Activated T-helper 1 cell treated with anti-CD3 and anti-CD28 coated beads, Interleukin-12 subunit alpha, Interleukin-12 subunit beta, Interleukin-2, Interleukin-4 antibody, amounts not matched to agents 30 ng/mL and 10 ng/mL and 1 ng/mL, durations not matched to agents 14 hours and 24 hours and 36 hours (primary cell): ENCODE measurements at regions not wholly inside any gene's neighbourhood (a gene's known extent, or its start where the extent isn't known, plus 50 kb on each side); places are given as distances from the start of the nearest gene placed in this dataset.

ENCODE experiments used
- DNase-seq: peaks from one replicate; pipeline ENCODE4 v3.0.0; 2021; ENCODE audit warnings: low spot score
- H3K27ac Mint-ChIP-seq: one replicate; pipeline ENCODE4 v1.8.0; 2021; ENCODE audit warnings: mild to moderate bottlenecking, mixed read lengths
- H3K27me3 Mint-ChIP-seq: one replicate; pipeline ENCODE4 v1.8.0; 2022; ENCODE audit warnings: mild to moderate bottlenecking, moderate library complexity, mixed read lengths; ENCODE audit not compliant: insufficient read depth
- H3K36me3 Mint-ChIP-seq: one replicate; pipeline ENCODE4 v1.8.0; 2021; ENCODE audit warnings: low read depth, mixed read lengths
- H3K4me1 Mint-ChIP-seq: one replicate; pipeline ENCODE4 v1.8.0; 2021; ENCODE audit warnings: low read depth, mixed read lengths
- H3K4me3 Mint-ChIP-seq: one replicate; pipeline ENCODE4 v1.8.0; 2021; ENCODE audit warnings: mild to moderate bottlenecking, moderate library complexity, mixed read lengths
- H3K9me3 Mint-ChIP-seq: one replicate; pipeline ENCODE4 v1.8.0; 2021; ENCODE audit warnings: mixed read lengths
- intact Hi-C: fragments of 100-400 bp; cut with micrococcal nuclease; formaldehyde crosslinking; loops from one replicate; pipeline ENCODE4 v1.15.1; 2024

DNA sequence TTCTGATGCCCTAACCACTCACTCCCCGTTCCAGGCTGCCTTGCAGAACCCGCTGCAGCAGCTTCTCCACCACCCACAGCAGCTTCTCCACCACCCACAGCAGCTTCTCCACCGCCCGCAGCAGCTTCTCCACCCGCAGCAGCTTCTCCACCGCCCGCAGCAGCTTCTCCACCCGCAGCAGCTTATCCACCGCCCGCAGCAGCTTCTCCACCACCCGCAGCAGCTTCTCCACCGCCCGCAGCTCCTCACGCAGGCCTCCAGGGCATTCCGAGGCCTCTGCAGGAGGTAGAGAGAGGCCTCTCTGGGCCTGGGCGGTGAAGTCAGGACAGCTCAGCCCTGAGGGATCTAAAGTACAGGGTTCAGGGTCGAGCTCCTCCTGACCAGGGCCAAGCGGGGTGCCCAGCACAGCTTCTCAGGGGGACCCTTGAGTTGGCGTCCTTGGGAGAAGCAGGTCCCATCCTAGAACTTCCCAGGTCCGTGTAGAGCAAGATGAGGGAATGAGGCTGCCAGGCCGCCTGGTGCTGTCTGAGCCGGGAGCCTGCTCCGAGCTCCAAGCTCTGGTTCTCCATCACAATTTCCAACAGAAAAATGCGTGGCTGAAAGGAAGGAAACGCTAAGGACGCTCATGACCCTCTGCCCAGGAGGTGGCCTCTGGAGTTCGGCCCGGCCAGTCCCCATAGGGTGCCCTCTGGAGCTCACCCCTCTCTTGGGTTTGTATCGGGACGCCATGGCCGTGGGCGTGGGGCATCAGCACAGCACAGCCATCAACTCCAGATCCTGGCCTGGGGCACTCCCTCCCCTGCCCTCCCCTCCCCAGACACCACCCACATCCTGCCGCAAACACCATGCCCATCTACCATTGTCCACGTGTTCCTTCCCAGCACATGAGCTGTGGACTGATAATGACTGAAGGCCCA is 528.6 kb downstream of the BRD1 start:
- intact Hi-C loops: no loop called here
- no peaks in the 10 kb centered on the region for H3K9me3 Mint-ChIP-seq
- no peak for DNase-seq
- H3K27ac Mint-ChIP-seq: no peak overlapping the region
- H3K36me3 Mint-ChIP-seq: no peaks in the 10 kb centered on the region
- H3K4me3 Mint-ChIP-seq: no peak overlapping the region
- H3K27me3 Mint-ChIP-seq: no peaks in the 10 kb centered on the region
- H3K4me1 Mint-ChIP-seq: no peaks in the 10 kb centered on the region

DNA sequence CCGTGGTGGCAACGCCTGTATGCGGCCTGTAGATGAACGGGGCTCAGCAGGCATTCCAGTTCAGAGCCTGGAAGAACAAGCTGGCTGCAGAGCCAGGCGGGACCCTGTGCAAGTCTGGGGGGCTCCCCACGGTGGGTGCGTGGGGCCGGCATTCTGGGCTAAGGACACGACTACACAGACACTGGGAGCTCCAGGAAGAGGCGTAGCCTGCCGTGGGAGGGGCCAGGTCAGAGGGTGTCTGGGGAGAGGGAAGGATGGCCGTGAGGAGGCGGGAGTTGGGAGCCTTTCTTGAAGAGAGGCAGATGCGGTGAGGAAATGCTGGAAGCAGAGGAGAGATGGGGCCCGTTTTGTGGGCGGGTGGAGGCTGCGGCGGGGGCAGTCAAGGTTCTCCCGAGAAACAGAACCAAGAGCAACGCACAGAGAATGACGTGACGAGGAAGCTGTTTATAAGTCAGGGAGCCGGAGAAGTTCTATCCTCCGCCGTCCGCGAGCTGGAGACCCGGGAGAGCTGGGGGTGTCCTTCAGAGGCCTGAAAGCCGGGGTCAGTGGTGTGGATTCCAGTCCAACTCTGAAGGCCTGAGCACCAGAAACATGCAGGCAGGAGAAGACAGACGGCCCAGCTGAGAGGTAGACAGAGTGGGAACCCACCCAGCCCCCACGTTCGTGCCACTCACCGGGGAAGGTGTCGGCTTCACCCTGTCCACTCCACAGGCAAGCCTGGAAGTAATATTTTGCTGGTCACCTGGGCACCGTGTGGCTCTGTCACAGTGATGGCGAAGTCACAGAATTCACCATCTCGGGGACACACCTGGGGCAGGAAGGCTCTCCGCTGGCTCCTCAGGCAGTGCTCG is 529.6 kb downstream of the BRD1 start:
- no peaks in the 10 kb centered on the region for H3K4me1 Mint-ChIP-seq
- H3K27ac Mint-ChIP-seq: no peak overlapping the region
- no peaks in the 10 kb centered on the region for H3K9me3 Mint-ChIP-seq
- no peak overlapping the region for H3K4me3 Mint-ChIP-seq
- intact Hi-C loops: no loop called here
- no peaks in the 10 kb centered on the region for H3K27me3 Mint-ChIP-seq
- no peaks in the 10 kb centered on the region for H3K36me3 Mint-ChIP-seq
- DNase-seq: no peak

DNA sequence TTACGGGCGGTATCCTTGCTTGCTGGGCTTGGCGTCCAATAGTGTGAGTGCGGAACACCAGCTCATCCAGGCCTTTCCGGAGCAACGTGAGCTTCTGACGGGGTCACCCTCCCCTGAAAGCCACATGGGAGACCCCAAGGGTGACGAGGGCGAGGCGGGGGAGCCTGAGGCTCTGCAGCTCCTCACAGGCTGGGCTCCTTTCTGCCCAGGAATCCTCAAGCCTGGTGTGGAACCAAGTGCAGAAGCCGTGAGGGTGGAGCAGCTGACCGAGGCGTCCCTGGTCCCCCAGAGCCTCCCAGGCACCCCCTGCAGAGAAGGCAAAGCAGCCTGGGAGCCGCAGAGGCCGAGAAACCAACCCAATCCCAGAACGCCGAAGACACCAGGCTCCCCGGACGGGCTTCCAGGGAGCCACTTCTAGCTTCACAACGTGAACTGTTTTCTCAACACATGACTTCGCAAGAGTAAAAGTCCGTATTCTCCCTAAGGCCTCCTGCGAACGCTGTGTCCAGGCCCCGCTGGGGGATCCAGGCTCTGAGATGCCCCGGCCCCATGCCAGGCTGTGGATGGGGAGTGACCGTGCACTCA is 530.3 kb downstream of the BRD1 start:
- DNase-seq: no peak

DNA sequence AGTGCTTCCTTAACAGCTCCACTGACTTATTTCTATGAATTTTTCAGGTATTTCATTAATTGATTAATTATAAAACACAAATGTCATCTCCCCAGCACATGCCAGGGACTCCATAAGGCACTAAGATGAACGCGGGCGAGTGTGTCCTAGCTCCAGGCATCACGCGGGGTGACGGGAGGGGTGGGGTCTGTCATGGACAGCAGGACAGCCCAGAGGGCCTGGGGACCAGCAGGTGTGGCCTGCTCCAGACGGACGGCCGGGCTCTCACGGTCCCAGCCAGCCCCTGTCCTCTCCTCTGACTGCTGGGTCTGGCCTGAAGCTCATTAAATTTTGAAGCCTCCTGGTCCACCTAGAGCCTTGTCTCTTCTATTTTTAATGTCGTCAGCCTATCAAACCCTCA is 531.1 kb downstream of the BRD1 start:
- no peak overlapping the region for H3K27ac Mint-ChIP-seq
- H3K4me3 Mint-ChIP-seq: no peak overlapping the region
- intact Hi-C loops: no loop called here
- no peaks in the 10 kb centered on the region for H3K9me3 Mint-ChIP-seq
- H3K4me1 Mint-ChIP-seq: no peaks in the 10 kb centered on the region
- no peaks in the 10 kb centered on the region for H3K36me3 Mint-ChIP-seq
- no peaks in the 10 kb centered on the region for H3K27me3 Mint-ChIP-seq
- no peak for DNase-seq

More for the DNA sequence above, 530.3 kb downstream of the BRD1 start:
- Mint-ChIP-seq H3K27ac (no peak overlapping the region), H3K9me3 (no peaks in the 10 kb centered on the region), H3K4me1 (no peaks in the 10 kb centered on the region), H3K36me3 (no peaks in the 10 kb centered on the region), H3K27me3 (no peaks in the 10 kb centered on the region), H3K4me3 (no peak overlapping the region)
- intact Hi-C loops: no loop called here

DNA sequence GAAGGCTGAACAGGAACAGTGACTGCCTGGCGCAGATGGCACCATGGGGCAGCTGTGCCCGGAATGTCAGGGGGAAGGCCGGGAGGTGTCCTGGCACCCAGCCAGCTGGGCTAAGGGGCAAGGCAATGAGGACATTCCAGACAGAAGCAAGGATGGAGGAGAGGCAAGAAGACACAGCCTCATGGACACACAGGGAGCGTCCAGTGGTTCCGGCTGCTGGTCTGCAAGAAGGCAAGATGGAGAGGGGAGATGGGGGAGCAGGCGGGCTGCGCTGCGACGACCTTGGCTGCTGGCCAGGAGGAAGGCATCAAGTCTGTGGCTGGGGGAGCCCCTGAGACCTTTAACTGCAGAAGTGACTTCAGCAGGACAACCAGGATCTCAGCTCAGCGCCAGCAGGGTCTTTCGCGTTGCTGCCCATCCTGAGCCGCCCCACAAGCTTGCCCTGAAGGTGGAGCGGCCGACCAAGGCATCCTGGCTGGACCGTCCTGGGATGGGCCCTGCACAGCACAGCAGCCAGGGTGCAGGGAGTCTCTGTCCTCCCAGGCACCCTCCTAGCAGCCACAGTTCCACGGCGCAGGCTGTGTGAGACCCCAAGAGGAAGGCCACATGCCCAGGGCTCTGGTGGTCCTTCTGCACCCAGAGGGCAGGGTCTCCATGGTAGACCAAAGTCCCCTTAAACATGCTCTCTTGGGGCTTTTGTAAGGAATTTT is 531.7 kb downstream of the BRD1 start:
- intact Hi-C loops: no loop called here
- no peak for DNase-seq
- no peaks in the 10 kb centered on the region for H3K9me3 Mint-ChIP-seq

DNA sequence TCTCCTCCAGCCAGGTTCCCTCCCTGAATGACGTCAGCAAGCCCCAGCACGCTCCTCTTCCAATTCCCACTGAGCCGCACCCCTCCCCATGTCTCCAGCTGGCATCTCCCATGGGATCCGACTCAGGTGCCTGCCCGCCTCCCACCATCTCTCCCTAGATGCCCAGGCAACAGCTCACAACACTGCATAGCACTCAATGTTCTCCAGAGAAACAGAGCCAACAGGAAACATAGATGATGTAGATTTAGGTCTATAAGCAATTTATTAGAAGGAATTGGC is 532.3 kb downstream of the BRD1 start:
- intact Hi-C loops: no loop called here
- Mint-ChIP-seq H3K27me3 (no peaks in the 10 kb centered on the region), H3K36me3 (no peaks in the 10 kb centered on the region), H3K4me1 (no peaks in the 10 kb centered on the region), H3K9me3 (no peaks in the 10 kb centered on the region), H3K4me3 (no peak overlapping the region), H3K27ac (no peak overlapping the region)
- DNase-seq: no peak

More for the DNA sequence above, 531.7 kb downstream of the BRD1 start:
- Mint-ChIP-seq H3K4me1 (no peaks in the 10 kb centered on the region), H3K27ac (no peak overlapping the region), H3K36me3 (no peaks in the 10 kb centered on the region), H3K4me3 (no peak overlapping the region), H3K27me3 (no peaks in the 10 kb centered on the region)

DNA sequence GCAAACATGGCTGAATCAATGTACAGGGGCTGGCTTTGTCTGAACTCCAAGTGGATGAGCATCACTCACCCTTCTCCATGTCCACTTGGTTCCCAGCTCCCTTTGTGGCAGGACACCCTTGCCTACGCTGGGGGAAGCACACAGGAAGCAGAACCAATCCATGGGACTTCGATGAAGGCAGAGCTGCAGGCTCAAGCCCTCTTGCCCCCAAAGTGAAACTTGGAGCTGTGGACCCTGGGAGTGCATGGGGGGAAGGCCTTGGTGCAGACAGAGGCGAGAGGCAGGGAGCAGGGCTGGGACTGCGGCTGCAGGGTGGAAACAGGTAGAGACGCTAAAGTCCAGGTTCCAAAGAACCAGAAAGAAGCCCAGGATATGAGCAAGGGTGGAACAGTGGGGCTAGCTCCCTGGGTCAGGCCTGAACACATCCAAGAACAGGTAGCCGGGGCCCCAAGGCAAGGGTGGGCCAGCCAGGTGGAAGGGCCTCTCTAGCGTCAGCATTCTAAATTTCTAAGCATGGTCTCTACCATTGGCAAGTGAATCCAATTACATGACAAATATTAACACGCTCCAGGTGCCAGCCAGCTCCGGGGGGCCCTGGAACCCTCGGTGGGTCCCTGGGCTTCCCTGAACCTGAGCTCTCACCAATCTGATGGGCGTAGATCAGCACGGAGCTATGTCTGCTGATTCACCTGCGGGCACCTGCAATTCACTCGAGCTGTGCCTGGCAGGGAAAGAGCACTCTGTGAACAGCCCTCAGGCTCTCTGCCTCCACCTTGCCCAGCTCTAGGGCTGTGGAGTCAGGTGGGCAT is 532.8 kb downstream of the BRD1 start:
- no peak for DNase-seq
- no peaks in the 10 kb centered on the region for H3K27me3 Mint-ChIP-seq
- H3K4me3 Mint-ChIP-seq: no peak overlapping the region
- H3K4me1 Mint-ChIP-seq: no peaks in the 10 kb centered on the region
- H3K9me3 Mint-ChIP-seq: no peaks in the 10 kb centered on the region
- no peaks in the 10 kb centered on the region for H3K36me3 Mint-ChIP-seq
- intact Hi-C loops: no loop called here
- no peak overlapping the region for H3K27ac Mint-ChIP-seq

DNA sequence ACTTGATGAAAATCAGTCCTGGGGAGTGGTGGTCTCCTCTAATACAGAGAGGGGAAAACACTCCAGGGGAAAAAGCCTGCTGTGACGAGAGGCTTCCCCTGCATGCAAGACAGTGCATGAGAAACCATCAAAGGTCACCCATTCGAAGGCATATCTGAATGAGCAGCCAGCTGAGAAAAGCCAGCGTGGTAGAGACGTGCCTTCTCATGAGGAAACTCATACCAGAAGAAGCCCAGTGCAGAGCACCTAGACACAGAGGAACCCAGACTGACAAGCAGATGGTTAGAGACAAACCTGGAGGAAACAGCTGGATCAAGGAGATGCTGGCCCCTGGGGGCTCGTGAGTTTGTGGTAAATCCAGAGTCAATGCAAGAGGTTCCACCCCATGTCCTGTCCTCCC is 534.8 kb downstream of the BRD1 start:
- no peaks in the 10 kb centered on the region for H3K27me3 Mint-ChIP-seq
- H3K27ac Mint-ChIP-seq: no peak overlapping the region
- H3K4me3 Mint-ChIP-seq: no peak overlapping the region
- H3K9me3 Mint-ChIP-seq: no peaks in the 10 kb centered on the region
- H3K4me1 Mint-ChIP-seq: no peaks in the 10 kb centered on the region
- intact Hi-C loops: no loop called here
- no peaks in the 10 kb centered on the region for H3K36me3 Mint-ChIP-seq
- no peak for DNase-seq

DNA sequence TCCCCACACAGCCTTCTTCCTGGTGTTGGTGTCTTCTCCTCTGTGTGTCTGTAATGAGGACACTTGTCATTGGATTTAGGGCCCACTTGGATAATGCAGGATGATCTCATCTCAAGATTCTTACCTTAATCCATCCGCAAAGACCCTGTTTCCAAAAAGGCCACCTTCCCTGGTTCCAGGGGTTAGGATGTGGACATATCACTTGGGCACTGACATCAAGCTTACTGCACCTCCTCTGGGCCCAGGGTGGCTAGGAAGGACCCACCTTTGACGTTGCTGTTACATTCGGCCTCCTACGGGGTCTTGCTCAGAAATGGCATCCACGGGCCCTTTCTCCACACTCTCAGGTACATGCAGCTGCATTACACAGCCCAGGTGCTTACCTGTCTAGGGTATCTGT is 535.9 kb downstream of the BRD1 start:
- Mint-ChIP-seq H3K4me3 (no peak overlapping the region), H3K27ac (no peak overlapping the region), H3K4me1 (no peaks in the 10 kb centered on the region), H3K36me3 (no peaks in the 10 kb centered on the region), H3K27me3 (no peaks in the 10 kb centered on the region), H3K9me3 (no peaks in the 10 kb centered on the region)
- intact Hi-C loops: no loop called here
- no peak for DNase-seq

DNA sequence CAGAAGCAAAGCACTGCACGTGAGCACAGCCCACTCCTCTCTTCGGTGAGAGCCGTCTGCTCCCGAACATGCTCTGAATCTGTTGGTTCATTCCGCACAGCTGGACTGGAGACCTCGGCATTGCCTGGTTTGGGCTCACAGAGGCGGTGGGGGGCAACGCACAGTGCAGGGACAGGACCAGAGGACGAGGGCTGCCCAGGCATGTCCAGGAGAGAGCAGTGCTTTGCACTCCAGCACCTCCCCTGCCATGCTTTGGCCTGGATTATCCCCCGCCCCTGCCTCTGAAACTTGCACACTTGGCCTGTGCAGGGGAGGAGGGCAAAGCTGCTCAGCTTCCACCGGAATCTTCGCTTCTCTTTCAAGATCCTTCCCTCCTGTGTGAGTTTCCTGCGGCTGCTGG is 536.5 kb downstream of the BRD1 start:
- intact Hi-C loops: no loop called here

DNA sequence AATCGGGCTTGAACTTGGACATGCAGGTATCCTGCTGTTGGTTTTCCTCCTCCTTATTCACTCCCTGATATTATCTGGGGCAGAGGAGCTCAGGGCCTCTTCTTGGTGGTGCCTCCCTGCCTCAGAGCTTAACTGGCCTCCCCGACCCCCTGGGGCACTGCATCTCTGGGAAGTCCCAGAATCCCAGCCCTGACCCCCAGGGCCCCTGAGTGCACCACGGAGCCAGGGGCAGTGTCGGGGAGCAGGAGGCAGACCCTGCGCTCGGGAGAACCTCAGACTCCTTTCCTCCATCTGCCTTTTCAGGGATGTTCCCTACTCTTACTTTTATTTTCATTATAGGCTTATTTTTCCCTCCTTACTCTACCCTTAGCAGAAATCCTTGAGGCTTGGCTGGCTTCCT is 537.0 kb downstream of the BRD1 start:
- Mint-ChIP-seq H3K4me1 (no peaks in the 10 kb centered on the region), H3K27me3 (no peaks in the 10 kb centered on the region), H3K4me3 (no peak overlapping the region), H3K36me3 (no peaks in the 10 kb centered on the region), H3K9me3 (no peaks in the 10 kb centered on the region), H3K27ac (no peak overlapping the region)
- DNase-seq: no peak
- intact Hi-C loops: no loop called here

More for the DNA sequence above, 536.5 kb downstream of the BRD1 start:
- Mint-ChIP-seq H3K27ac (no peak overlapping the region), H3K27me3 (no peaks in the 10 kb centered on the region), H3K36me3 (no peaks in the 10 kb centered on the region), H3K9me3 (no peaks in the 10 kb centered on the region), H3K4me3 (no peak overlapping the region), H3K4me1 (no peaks in the 10 kb centered on the region)
- DNase-seq: no peak
